GM13976 (cell line): ENCODE measurements at regions not wholly inside any gene's neighbourhood (a gene's known extent, or its start where the extent isn't known, plus 50 kb on each side); places are given as distances from the start of the nearest gene placed in this dataset.

ENCODE experiments used
- DNase-seq: peaks from one replicate; pipeline ENCODE4 v3.0.0; 2012; ENCODE audit warnings: low spot score
- CTCF ChIP-seq: IDR thresholded peaks from 2 replicates; pipeline ENCODE4 v1.5.1; 2012; ENCODE audit warnings: borderline replicate concordance, mild to moderate bottlenecking; ENCODE audit not compliant: insufficient read depth; ENCODE audit errors: extremely low read depth, missing control alignments, control extremely low read depth
- in situ Hi-C: fragments of 300-500 bp; cut with MboI; formaldehyde crosslinking; loops from one replicate; pipeline ENCODE4 v1.12.0; 2022; ENCODE audit warnings: low sequenced_read_pairs, mixed read lengths, inconsistent platforms; ENCODE audit not compliant: unreplicated experiment

GRCh38 chr11:79973721-79974617 is 533.1 kb upstream of the TENM4 start:
- no peak for TF ChIP-seq CTCF
- DNase-seq = no peak
- in situ Hi-C loops = no loop called here

GRCh38 chr11:79971255-79971654 is 530.4 kb upstream of the TENM4 start:
- in situ Hi-C loops = no loop called here
- no peak for TF ChIP-seq CTCF
- DNase-seq = no peak

- no peak for DNase-seq
- no peak for TF ChIP-seq CTCF
- in situ Hi-C loops = no loop called here
Observed at GRCh38 chr11:79966592-79966991, 525.8 kb upstream of the TENM4 start.

GRCh38 chr11:79963856-79964645 is 523.2 kb upstream of the TENM4 start:
- no peak for TF ChIP-seq CTCF
- DNase-seq = no peak
- in situ Hi-C loops = no loop called here

GRCh38 chr11:79960461-79960860 is 519.6 kb upstream of the TENM4 start:
- no peak for TF ChIP-seq CTCF
- in situ Hi-C loops = no loop called here
- DNase-seq = no peak

- no peak for TF ChIP-seq CTCF
- in situ Hi-C loops = no loop called here
- no peak for DNase-seq
Observed at GRCh38 chr11:79959318-79959717, 518.5 kb upstream of the TENM4 start.
